WI38 (cell line): ENCODE measurements at regions not wholly inside any gene's neighbourhood (a gene's known extent, or its start where the extent isn't known, plus 50 kb on each side); places are given as distances from the start of the nearest gene placed in this dataset.
"Not testable (repeated sequence)": the region's sequence is repeated elsewhere in the genome, so short reads cannot be mapped to it uniquely, and the experiment has no call there.

Experiments used
- H3K4me3 ChIP-seq: 2 replicates; pipeline ENCODE4 v1.5.1; 2011; ENCODE audit warnings: low read depth, mild to moderate bottlenecking, control low read depth, low read length
- TF ChIP-seq, protein P1 (sequence below): IDR thresholded peaks from 2 replicates; pipeline ENCODE4 v1.5.1; 2012; ENCODE audit warnings: low read depth, mild to moderate bottlenecking, control low read depth, low read length

DNA sequence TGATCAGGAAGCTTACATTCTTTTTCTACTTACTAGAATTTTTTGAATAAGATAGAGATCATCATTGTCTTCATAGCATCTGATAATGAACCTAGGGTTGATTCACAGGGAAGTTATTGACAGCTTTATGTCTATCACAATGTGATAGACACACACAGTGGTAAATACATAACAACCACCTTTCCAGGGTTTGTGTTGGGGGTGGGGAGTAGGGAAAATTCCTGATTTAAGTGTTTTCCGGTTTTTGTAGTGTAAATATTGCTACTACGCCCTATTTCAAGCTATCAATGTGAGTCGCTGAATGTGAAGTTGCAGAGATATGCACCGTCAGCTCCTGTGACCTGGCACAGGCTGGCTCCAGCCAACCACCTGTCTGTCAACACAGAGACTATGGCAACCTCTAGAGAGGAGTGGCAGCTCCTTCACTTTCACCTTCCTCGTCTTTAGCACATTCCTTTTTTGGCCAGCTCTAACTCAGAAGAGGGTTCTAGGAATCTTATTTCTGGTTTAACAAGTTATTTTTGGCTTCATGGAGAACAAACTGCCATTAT, 224.9 kb downstream of the MAT2B start:
- no peak overlapping the region for H3K4me3 ChIP-seq
- TF ChIP-seq, protein P1, sequence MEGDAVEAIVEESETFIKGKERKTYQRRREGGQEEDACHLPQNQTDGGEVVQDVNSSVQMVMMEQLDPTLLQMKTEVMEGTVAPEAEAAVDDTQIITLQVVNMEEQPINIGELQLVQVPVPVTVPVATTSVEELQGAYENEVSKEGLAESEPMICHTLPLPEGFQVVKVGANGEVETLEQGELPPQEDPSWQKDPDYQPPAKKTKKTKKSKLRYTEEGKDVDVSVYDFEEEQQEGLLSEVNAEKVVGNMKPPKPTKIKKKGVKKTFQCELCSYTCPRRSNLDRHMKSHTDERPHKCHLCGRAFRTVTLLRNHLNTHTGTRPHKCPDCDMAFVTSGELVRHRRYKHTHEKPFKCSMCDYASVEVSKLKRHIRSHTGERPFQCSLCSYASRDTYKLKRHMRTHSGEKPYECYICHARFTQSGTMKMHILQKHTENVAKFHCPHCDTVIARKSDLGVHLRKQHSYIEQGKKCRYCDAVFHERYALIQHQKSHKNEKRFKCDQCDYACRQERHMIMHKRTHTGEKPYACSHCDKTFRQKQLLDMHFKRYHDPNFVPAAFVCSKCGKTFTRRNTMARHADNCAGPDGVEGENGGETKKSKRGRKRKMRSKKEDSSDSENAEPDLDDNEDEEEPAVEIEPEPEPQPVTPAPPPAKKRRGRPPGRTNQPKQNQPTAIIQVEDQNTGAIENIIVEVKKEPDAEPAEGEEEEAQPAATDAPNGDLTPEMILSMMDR, result no peak

GRCh38 chr5:163731256-163731655, 225.8 kb downstream of the MAT2B start:
- TF ChIP-seq, protein P1, result no peak
- H3K4me3 ChIP-seq, result no peak overlapping the region

DNA sequence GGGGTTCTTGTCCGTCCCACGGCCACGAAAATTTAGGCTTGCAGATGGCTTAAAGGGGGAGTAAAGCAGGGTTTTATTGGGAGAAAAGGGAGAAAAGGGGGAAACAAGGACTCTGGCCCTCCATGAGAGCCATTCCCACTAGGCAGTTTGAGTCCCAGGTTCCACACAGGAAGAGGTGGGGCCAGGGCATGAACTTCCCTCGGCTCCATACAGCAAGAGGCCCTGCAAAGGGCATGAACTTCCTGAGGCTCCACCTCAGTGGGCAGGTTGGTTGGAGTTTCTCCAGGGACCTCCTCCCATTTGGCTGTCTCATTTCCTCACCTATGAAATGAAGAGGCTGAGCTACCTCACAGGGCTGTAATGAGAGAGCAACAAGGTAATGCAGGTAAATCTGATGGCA, 229.7 kb downstream of the MAT2B start:
- TF ChIP-seq, protein P1, result no peak

DNA sequence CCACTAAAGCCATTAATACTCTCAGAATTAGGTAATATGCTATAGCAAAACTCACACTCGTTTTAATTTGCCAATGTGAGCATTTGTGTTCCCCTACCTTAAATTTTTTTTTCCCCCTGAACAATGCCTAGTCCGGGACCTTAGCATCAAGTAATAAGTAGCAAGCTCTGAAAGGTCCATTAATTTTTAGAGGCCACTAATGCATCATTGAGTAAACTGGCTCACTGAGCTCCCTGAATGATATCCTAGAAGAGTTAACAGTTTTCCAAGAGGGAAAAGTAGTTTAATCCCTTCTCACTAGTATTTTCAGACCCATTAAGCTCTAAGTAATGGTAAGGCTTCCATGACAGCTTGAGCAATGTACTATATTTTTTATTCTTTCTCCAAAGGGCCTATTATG, 242.2 kb downstream of the MAT2B start:
- H3K4me3 ChIP-seq, result no peak overlapping the region

More for the DNA sequence above, 229.7 kb downstream of the MAT2B start:
- H3K4me3 ChIP-seq, result no peak overlapping the region

DNA sequence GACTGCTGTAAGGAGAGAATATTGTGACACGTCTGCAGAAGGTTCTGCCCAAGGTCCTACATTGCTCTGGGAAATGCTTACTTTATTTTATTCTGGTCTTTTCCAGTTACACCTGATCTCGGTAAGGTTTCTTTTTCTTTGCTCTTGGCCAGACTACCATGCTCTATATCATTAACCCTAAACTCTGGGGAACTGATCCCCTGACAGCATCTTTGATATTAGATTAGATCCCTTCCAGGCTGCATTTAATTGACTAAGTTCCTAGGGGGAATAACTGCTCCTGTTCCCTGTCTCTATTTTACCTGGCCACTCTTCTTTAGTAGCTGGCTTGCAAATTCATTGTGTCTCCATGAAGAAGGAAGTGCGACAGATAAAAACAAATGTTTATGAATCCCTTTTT, 243.5 kb downstream of the MAT2B start:
- H3K4me3 ChIP-seq, result no peak overlapping the region
- TF ChIP-seq, protein P1, result no peak

More for the DNA sequence above, 242.2 kb downstream of the MAT2B start:
- TF ChIP-seq, protein P1, result no peak

GRCh38 chr5:163750415-163750814, 245.0 kb downstream of the MAT2B start:
- not testable (repeated sequence) for H3K4me3 ChIP-seq

- H3K4me3 ChIP-seq, result no peak overlapping the region
- TF ChIP-seq, protein P1, result no peak
These were observed 250.1 kb downstream of the MAT2B start for GRCh38 chr5:163755505-163755904.

DNA sequence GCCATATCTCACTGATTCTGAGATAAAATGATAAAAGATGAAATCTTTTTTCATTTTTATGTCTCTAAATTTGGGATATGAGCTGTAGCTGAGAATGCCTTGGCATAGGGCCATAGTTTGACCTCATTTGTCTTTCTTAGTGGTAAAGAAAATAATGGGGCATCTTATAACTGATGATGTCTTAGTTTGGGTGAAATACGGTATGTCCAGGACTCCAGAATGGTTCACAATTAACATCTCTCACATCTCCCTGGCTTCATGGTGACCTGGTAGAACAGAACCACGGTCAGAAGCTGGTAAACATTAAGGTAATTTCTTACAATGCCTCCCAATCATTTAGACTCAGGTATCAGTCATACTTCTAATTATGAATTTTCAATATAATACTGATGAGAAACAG, 250.8 kb downstream of the MAT2B start:
- TF ChIP-seq, protein P1, result no peak
- H3K4me3 ChIP-seq, result no peak overlapping the region
